NCI-H524 (cell line): ENCODE measurements at regions not wholly inside any gene's neighbourhood (a gene's known extent, or its start where the extent isn't known, plus 50 kb on each side); places are given as distances from the start of the nearest gene placed in this dataset.
"Not testable (repeated sequence)": the region's sequence is repeated elsewhere in the genome, so short reads cannot be mapped to it uniquely, and the experiment has no call there.

Experiments used
- DNase-seq, 2 experiments: peaks; one replicate each; lab custom pipeline; 2025; lab: John Stamatoyannopoulos, UW

- no peak for DNase-seq
These were observed 729.1 kb downstream of the NOVA1 start for GRCh38 chr14:25868521-25869314.

GRCh38 chr14:25861406-25861805, 736.4 kb downstream of the NOVA1 start:
- no peak for DNase-seq

- DNase-seq: no peak
These were observed 749.2 kb downstream of the NOVA1 start for GRCh38 chr14:25848601-25849000.

- peak in 1 of 2 experiments; percentile 25 for DNase-seq
These were observed 751.6 kb downstream of the NOVA1 start for GRCh38 chr14:25846246-25846645.

GRCh38 chr14:25843481-25844470, 754.1 kb downstream of the NOVA1 start:
- DNase-seq: no peak

GRCh38 chr14:25841226-25841625, 756.6 kb downstream of the NOVA1 start:
- DNase-seq: no peak

- no peak for DNase-seq
These were observed 760.3 kb downstream of the NOVA1 start for GRCh38 chr14:25837551-25837965.

GRCh38 chr14:25836636-25837035, 761.2 kb downstream of the NOVA1 start:
- no peak for DNase-seq

GRCh38 chr14:25833341-25834126, 764.3 kb downstream of the NOVA1 start:
- DNase-seq: peak; percentile 82 to 89

GRCh38 chr14:25832585-25832984, 765.2 kb downstream of the NOVA1 start:
- peak; percentile 25 to 58 for DNase-seq

GRCh38 chr14:25828562-25828961, 769.3 kb downstream of the NOVA1 start:
- no peak for DNase-seq

GRCh38 chr14:25826105-25826504, 771.7 kb downstream of the NOVA1 start:
- DNase-seq: no peak

- DNase-seq: no peak
These were observed 770.4 kb upstream of the STXBP6 start for GRCh38 chr14:25820368-25820767.

- not testable (repeated sequence) for DNase-seq
These were observed 764.7 kb upstream of the STXBP6 start for GRCh38 chr14:25814622-25815021.

GRCh38 chr14:25803386-25804018, 753.6 kb upstream of the STXBP6 start:
- DNase-seq: no peak

GRCh38 chr14:25800841-25801240, 750.9 kb upstream of the STXBP6 start:
- no peak for DNase-seq

- DNase-seq: no peak
These were observed 738.3 kb upstream of the STXBP6 start for GRCh38 chr14:25788252-25788651.

- DNase-seq: no peak
These were observed 716.0 kb upstream of the STXBP6 start for GRCh38 chr14:25765909-25766308.

GRCh38 chr14:25759920-25760655, 710.1 kb upstream of the STXBP6 start:
- no peak for DNase-seq

- DNase-seq: no peak
These were observed 709.3 kb upstream of the STXBP6 start for GRCh38 chr14:25759256-25759655.

GRCh38 chr14:25757364-25757763, 707.4 kb upstream of the STXBP6 start:
- no peak for DNase-seq
